HG02759 (cell line): ENCODE measurements at regions not wholly inside any gene's neighbourhood (a gene's known extent, or its start where the extent isn't known, plus 50 kb on each side); places are given as distances from the start of the nearest gene placed in this dataset.
"Not testable (repeated sequence)": the region's sequence is repeated elsewhere in the genome, so short reads cannot be mapped to it uniquely, and the experiment has no call there.

Experiments used
- ATAC-seq: cut with Tn5 transposase; IDR thresholded peaks from one replicate; pipeline ENCODE4 v1.9.1; 2021; ENCODE audit warnings: mild to moderate bottlenecking, moderate library complexity; ENCODE audit not compliant: unreplicated experiment

GRCh38 chr4:105023668-105024055 lies 123.0 kb upstream of the TET2 start:
- no peak for ATAC-seq

GRCh38 chr4:105025263-105026017 lies 121.2 kb upstream of the TET2 start:
- no peak for ATAC-seq

GRCh38 chr4:105036991-105037390 lies 109.7 kb upstream of the TET2 start:
- no peak for ATAC-seq

- ATAC-seq = no peak
These were observed 104.2 kb upstream of the TET2 start for GRCh38 chr4:105042451-105042850.

- ATAC-seq = no peak
These were observed 95.8 kb upstream of the TET2 start for GRCh38 chr4:105050896-105051295.

GRCh38 chr4:105057370-105058105 lies 89.1 kb upstream of the TET2 start:
- ATAC-seq = no peak

- ATAC-seq = no peak
These were observed 88.4 kb upstream of the TET2 start for GRCh38 chr4:105058177-105058812.

GRCh38 chr4:105059337-105059736 lies 87.3 kb upstream of the TET2 start:
- peak; percentile 29 for ATAC-seq

GRCh38 chr4:105060628-105061027 lies 86.0 kb upstream of the TET2 start:
- ATAC-seq = peak; percentile 89

GRCh38 chr4:105061136-105061696 lies 85.5 kb upstream of the TET2 start:
- ATAC-seq = peak; percentile 41

GRCh38 chr4:105061731-105062130 lies 84.9 kb upstream of the TET2 start:
- no peak for ATAC-seq

- ATAC-seq = no peak
These were observed 80.3 kb upstream of the TET2 start for GRCh38 chr4:105066401-105066800.

- ATAC-seq = no peak
These were observed 79.2 kb upstream of the TET2 start for GRCh38 chr4:105067431-105067830.

GRCh38 chr4:105067946-105068345 lies 78.7 kb upstream of the TET2 start:
- no peak for ATAC-seq

GRCh38 chr4:105068516-105068915 lies 78.2 kb upstream of the TET2 start:
- ATAC-seq = no peak

GRCh38 chr4:105072095-105072494 lies 74.6 kb upstream of the TET2 start:
- ATAC-seq = not testable (repeated sequence)

- no peak for ATAC-seq
These were observed 72.6 kb upstream of the TET2 start for GRCh38 chr4:105074097-105074496.

GRCh38 chr4:105075045-105075444 lies 71.6 kb upstream of the TET2 start:
- no peak for ATAC-seq

- ATAC-seq = no peak
These were observed 58.4 kb upstream of the TET2 start for GRCh38 chr4:105088110-105088879.

GRCh38 chr4:105092356-105092755 lies 54.3 kb upstream of the TET2 start:
- ATAC-seq = no peak

- no peak for ATAC-seq
These were observed 53.9 kb upstream of the TET2 start for GRCh38 chr4:105092768-105093167.
